ENCODE measurements at regions not wholly inside any gene's neighbourhood (a gene's known extent, or its start where the extent isn't known, plus 50 kb on each side); places are given as distances from the start of the nearest gene placed in this dataset.

- no peak for TF ChIP-seq ZKSCAN1 (IDR thresholded peaks at IDR 0.05; ENCODE audit: low read length)
- TF ChIP-seq FOXJ3 (CRISPR knock-in tag; IDR thresholded peaks at IDR 0.05; ENCODE audit: borderline replicate concordance), result no peak
- no peak for TF ChIP-seq BHLHE40 (IDR thresholded peaks at IDR 0.05; ENCODE audit: low read length)
- TF ChIP-seq ZNF549 (CRISPR knock-in tag; IDR thresholded peaks at IDR 0.05), result no peak
- TF ChIP-seq, protein P1, sequence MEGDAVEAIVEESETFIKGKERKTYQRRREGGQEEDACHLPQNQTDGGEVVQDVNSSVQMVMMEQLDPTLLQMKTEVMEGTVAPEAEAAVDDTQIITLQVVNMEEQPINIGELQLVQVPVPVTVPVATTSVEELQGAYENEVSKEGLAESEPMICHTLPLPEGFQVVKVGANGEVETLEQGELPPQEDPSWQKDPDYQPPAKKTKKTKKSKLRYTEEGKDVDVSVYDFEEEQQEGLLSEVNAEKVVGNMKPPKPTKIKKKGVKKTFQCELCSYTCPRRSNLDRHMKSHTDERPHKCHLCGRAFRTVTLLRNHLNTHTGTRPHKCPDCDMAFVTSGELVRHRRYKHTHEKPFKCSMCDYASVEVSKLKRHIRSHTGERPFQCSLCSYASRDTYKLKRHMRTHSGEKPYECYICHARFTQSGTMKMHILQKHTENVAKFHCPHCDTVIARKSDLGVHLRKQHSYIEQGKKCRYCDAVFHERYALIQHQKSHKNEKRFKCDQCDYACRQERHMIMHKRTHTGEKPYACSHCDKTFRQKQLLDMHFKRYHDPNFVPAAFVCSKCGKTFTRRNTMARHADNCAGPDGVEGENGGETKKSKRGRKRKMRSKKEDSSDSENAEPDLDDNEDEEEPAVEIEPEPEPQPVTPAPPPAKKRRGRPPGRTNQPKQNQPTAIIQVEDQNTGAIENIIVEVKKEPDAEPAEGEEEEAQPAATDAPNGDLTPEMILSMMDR (CRISPR knock-in tag; IDR thresholded peaks at IDR 0.05), result no peak
- TF ChIP-seq, protein P2, sequence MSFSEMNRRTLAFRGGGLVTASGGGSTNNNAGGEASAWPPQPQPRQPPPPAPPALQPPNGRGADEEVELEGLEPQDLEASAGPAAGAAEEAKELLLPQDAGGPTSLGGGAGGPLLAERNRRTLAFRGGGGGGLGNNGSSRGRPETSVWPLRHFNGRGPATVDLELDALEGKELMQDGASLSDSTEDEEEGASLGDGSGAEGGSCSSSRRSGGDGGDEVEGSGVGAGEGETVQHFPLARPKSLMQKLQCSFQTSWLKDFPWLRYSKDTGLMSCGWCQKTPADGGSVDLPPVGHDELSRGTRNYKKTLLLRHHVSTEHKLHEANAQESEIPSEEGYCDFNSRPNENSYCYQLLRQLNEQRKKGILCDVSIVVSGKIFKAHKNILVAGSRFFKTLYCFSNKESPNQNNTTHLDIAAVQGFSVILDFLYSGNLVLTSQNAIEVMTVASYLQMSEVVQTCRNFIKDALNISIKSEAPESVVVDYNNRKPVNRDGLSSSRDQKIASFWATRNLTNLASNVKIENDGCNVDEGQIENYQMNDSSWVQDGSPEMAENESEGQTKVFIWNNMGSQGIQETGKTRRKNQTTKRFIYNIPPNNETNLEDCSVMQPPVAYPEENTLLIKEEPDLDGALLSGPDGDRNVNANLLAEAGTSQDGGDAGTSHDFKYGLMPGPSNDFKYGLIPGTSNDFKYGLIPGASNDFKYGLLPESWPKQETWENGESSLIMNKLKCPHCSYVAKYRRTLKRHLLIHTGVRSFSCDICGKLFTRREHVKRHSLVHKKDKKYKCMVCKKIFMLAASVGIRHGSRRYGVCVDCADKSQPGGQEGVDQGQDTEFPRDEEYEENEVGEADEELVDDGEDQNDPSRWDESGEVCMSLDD (CRISPR knock-in tag; IDR thresholded peaks at IDR 0.05; ENCODE audit: borderline replicate concordance), result no peak
- TF ChIP-seq MYNN (CRISPR knock-in tag; IDR thresholded peaks at IDR 0.05; ENCODE audit: low read depth), result no peak
- no peak for TF ChIP-seq NONO (IDR thresholded peaks at IDR 0.05)
- no peak for TF ChIP-seq NONO (CRISPR knock-in tag; conservative IDR thresholded peaks at IDR 0.05)
Measured at GRCh38 chr14:62602712-62603111, 442.5 kb downstream of the KCNH5 start.

All from HepG2 (cell line).